K562 (cell line): ENCODE measurements at regions not wholly inside any gene's neighbourhood (a gene's known extent, or its start where the extent isn't known, plus 50 kb on each side); places are given as distances from the start of the nearest gene placed in this dataset.

ENCODE experiments used
- ATAC-seq: fragments of 200-7000 bp; cut with Tn5 transposase; 3 replicates; pipeline ENCODE4 v1.9.1; 2020; ENCODE audit warnings: moderate library complexity
- BruUV-seq: library from RNA; stranded (reverse); fragments of 400-500 nt; replicated peaks from 2 replicates; lab custom pipeline; 2021; lab: Mats Ljungman, UMichigan
- CTCF ChIA-PET: fragments of 300-600 bp; formaldehyde crosslinking; extraction: SDS; loops from one replicate; lab custom pipeline; 2021; ENCODE audit warnings: low intra/inter-chr PET ratio; lab: Yijun Ruan, JAX
- POLR2A ChIA-PET: fragments of 300-600, 350-650 bp; sonication (Branson Sonifier 250); formaldehyde crosslinking; extraction: SDS; loops from one replicate; lab custom pipeline; 2021; ENCODE audit warnings: antibody characterized with exemption, inconsistent platforms; lab: Yijun Ruan, JAX
- DNase-seq, 4 experiments: peaks; one replicate each; pipeline versions ENCODE4 v3.0.0 to v3.0.0-alpha.2; 2011 to 2018; ENCODE audit warnings: low spot score in 3 of 4, mixed read lengths in 3 of 4; ENCODE audit errors: extremely low read depth in 1 of 4
- FAIRE-seq: peaks from 2 replicates; lab custom pipeline; 2011; peaks lifted over from hg19 to GRCh38; lab: Jason Lieb, UNC
- H2AFZ ChIP-seq: 2 replicates; pipeline ENCODE4 v1.6.0; 2011; ENCODE audit warnings: low read depth, low read length, control low read depth, inconsistent platforms
- H3K27ac ChIP-seq: fragments of 200-600 bp; 3 replicates; pipeline ENCODE4 v1.8.0; 2011; ENCODE audit warnings: low read depth, mild to moderate bottlenecking, control low read depth, inconsistent platforms, low read length, moderate library complexity, mixed read lengths; ENCODE audit errors: extremely low read depth
- H3K27me3 ChIP-seq, 2 experiments: fragments of 300-600 bp in 1 of 2; 2 replicates in 1 of 2; 3 replicates in 1 of 2; pipeline versions ENCODE4 v1.6.0 to v1.8.0; 2011; ENCODE audit warnings: inconsistent platforms in 2 of 2, low read length in 2 of 2, mild to moderate bottlenecking in 1 of 2, mixed read lengths in 1 of 2, moderate library complexity in 1 of 2; ENCODE audit not compliant: control insufficient read depth in 2 of 2, insufficient read depth in 2 of 2
- H3K36me3 ChIP-seq: fragments of 300-600 bp; 3 replicates; pipeline ENCODE4 v1.8.0; 2011; ENCODE audit warnings: mild to moderate bottlenecking, low read length, inconsistent platforms; ENCODE audit not compliant: control insufficient read depth, insufficient read depth
- H3K4me1 ChIP-seq, 2 experiments: fragments of 200-600 bp in 1 of 2; replicated peaks in 1 of 2; 2 replicates in 1 of 2; 3 replicates in 1 of 2; pipeline versions ENCODE4 v1.5.1 to v1.8.0; 2011; ENCODE audit warnings: inconsistent platforms in 2 of 2, low read length in 2 of 2, mild to moderate bottlenecking in 1 of 2, mixed read lengths in 1 of 2, moderate library complexity in 1 of 2; ENCODE audit not compliant: control insufficient read depth in 2 of 2, insufficient read depth in 2 of 2
- H3K4me2 ChIP-seq: 2 replicates; pipeline ENCODE4 v1.6.1; 2011; ENCODE audit warnings: low read length, control low read depth, inconsistent platforms, mixed read lengths; ENCODE audit not compliant: insufficient read depth
- H3K4me3 ChIP-seq: fragments of 200-600 bp; sonication (generic), shearing (Covaris generic); 2 replicates; pipeline ENCODE4 v1.5.1; 2016; ENCODE audit warnings: control low read depth, inconsistent platforms
- H3K79me2 ChIP-seq: fragments of 200-600 bp; 3 replicates; pipeline ENCODE4 v1.8.0; 2011; ENCODE audit warnings: low read length, inconsistent platforms; ENCODE audit not compliant: control insufficient read depth, insufficient read depth
- H3K9ac ChIP-seq, 2 experiments: 2 replicates each; pipeline versions ENCODE4 v1.6.0 to v1.6.1; 2011; ENCODE audit warnings: low read depth in 2 of 2, low read length in 2 of 2, control low read depth in 1 of 2, inconsistent platforms in 1 of 2, mild to moderate bottlenecking in 1 of 2, mixed read lengths in 1 of 2; ENCODE audit not compliant: insufficient read depth in 1 of 2
- H3K9me1 ChIP-seq: one replicate; pipeline ENCODE4 v1.6.0; 2011; ENCODE audit warnings: inconsistent platforms, mild to moderate bottlenecking, low read length, moderate library complexity; ENCODE audit not compliant: control insufficient read depth, insufficient read depth
- H3K9me3 ChIP-seq: replicated peaks from 2 replicates; pipeline ENCODE4 v1.5.1; 2011; ENCODE audit warnings: low read depth, low read length, inconsistent platforms; ENCODE audit not compliant: control insufficient read depth, insufficient read depth
- H4K20me1 ChIP-seq: replicated peaks from 2 replicates; pipeline ENCODE4 v1.6.1; 2011; ENCODE audit warnings: low read length, inconsistent platforms, mixed read lengths; ENCODE audit not compliant: control insufficient read depth, insufficient read depth
- ADNP ChIP-seq: fragments of 200-800 bp; sonication (Bioruptor generic); IDR thresholded peaks from 2 replicates; pipeline ENCODE4 v1.6.1; 2016; ENCODE audit warnings: missing genetic modification characterization, missing compliant biosample characterization
- BACH1 ChIP-seq: fragments of 200-800 bp; sonication (Bioruptor generic); IDR thresholded peaks from 2 replicates; pipeline ENCODE4 v1.6.1; 2016; ENCODE audit warnings: missing genetic modification characterization, missing compliant biosample characterization
- HMBOX1 ChIP-seq: sonication (generic); IDR thresholded peaks from 2 replicates; pipeline ENCODE4 v1.6.1; 2016
- NFIC ChIP-seq: fragments of 450-650 bp; IDR thresholded peaks from 2 replicates; pipeline ENCODE4 v1.6.1; 2017; ENCODE audit warnings: mild to moderate bottlenecking, inconsistent platforms
- PRMT5 ChIP-seq: sonication (generic); formaldehyde crosslinking; IDR thresholded peaks from 2 replicates; pipeline ENCODE4 v1.5.0; 2020; ENCODE audit warnings: missing genetic modification reagents
- SMARCC2 ChIP-seq: fragments of 450-650 bp; IDR thresholded peaks from 2 replicates; pipeline ENCODE4 v1.6.1; 2017; ENCODE audit warnings: antibody characterized with exemption, moderate library complexity, mild to moderate bottlenecking, low read depth
- TCF3 ChIP-seq: sonication (generic); formaldehyde crosslinking; IDR thresholded peaks from 2 replicates; pipeline ENCODE4 v1.4.0; 2020; ENCODE audit warnings: mild to moderate bottlenecking, missing genetic modification reagents
- ZBTB7A ChIP-seq: IDR thresholded peaks from 2 replicates; pipeline ENCODE4 v1.6.1; 2011; ENCODE audit warnings: low read depth, mild to moderate bottlenecking, low read length, moderate library complexity, borderline replicate concordance; ENCODE audit not compliant: control insufficient read depth
- in situ Hi-C: fragments of 300-500 bp; cut with MboI; formaldehyde crosslinking; loops from 4 replicates; pipeline ENCODE4 v1.15.0; 2018; ENCODE audit warnings: inconsistent platforms, mixed read lengths
- intact Hi-C: fragments of 100-400 bp; cut with micrococcal nuclease; formaldehyde crosslinking; loops from 2 replicates; pipeline ENCODE4 v1.14.2; 2022

GRCh38 chr4:98816386-98816785, 112.5 kb downstream of the EIF4E start:
- TF ChIP-seq NFIC (no peak), BACH1 (tag) (no peak), ADNP (tag) (no peak), ZBTB7A (no peak), PRMT5 (no peak), TCF3 (CRISPR knock-in tag) (no peak), HMBOX1 (no peak), SMARCC2 (no peak)
- BruUV-seq: no TSS peak
- DNase-seq (no peak), ATAC-seq (no peak), FAIRE-seq (no peak)
- no peak overlapping the region for H3K4me2 ChIP-seq
- no peaks in the 10 kb centered on the region for H4K20me1 ChIP-seq
- in situ Hi-C loops: no loop called here
- peaks cover 0 to under 1% of the 10 kb centered on the region in 2 experiments; a peak in 1 of 5 replicates for H3K4me1 ChIP-seq
- no peak overlapping the region for H3K27ac ChIP-seq
- ChIA-PET POLR2A (no interaction called here), CTCF (no interaction called here)
- H3K27me3 ChIP-seq: no peaks in the 10 kb centered on the region
- H3K79me2 ChIP-seq: no peaks in the 10 kb centered on the region
- intact Hi-C loops: no loop called here
- no peaks in the 10 kb centered on the region for H3K9me1 ChIP-seq
- H3K4me3 ChIP-seq: no peak overlapping the region
- H3K9ac ChIP-seq: no peak overlapping the region
- no peak overlapping the region for H2AFZ ChIP-seq
- no peaks in the 10 kb centered on the region for H3K9me3 ChIP-seq
- no peaks in the 10 kb centered on the region for H3K36me3 ChIP-seq
